GM12891 (cell line): ENCODE measurements at regions not wholly inside any gene's neighbourhood (a gene's known extent, or its start where the extent isn't known, plus 50 kb on each side); places are given as distances from the start of the nearest gene placed in this dataset.

ENCODE experiments used
- DNase-seq: peaks from one replicate; pipeline ENCODE4 v3.0.0; 2011; ENCODE audit warnings: low spot score; ENCODE audit not compliant: insufficient read length
- FAIRE-seq: peaks from 2 replicates; lab custom pipeline; 2011; peaks lifted over from hg19 to GRCh38; lab: Jason Lieb, UNC
- PAX5 ChIP-seq: IDR thresholded peaks from 2 replicates; pipeline ENCODE4 v1.6.1; 2011; ENCODE audit warnings: low read length, moderate library complexity, mild to moderate bottlenecking; ENCODE audit not compliant: insufficient read depth, severe bottlenecking
- POLR2A ChIP-seq: IDR thresholded peaks from 2 replicates; pipeline ENCODE4 v1.6.1; 2011; ENCODE audit warnings: low read depth, low read length, control low read depth
- POLR2AphosphoS5 ChIP-seq: IDR thresholded peaks from 2 replicates; pipeline ENCODE4 v1.6.1; 2011; ENCODE audit warnings: low read depth, low read length, control low read depth
- POU2F2 ChIP-seq: IDR thresholded peaks from 2 replicates; pipeline ENCODE4 v1.6.1; 2011; ENCODE audit warnings: low read depth, mild to moderate bottlenecking, control low read depth, low read length, moderate library complexity
- SPI1 ChIP-seq: IDR thresholded peaks from 2 replicates; pipeline ENCODE4 v1.6.1; 2011; ENCODE audit warnings: low read depth, low read length, control low read depth
- TAF1 ChIP-seq: IDR thresholded peaks from 2 replicates; pipeline ENCODE4 v1.6.1; 2011; ENCODE audit warnings: low read depth, low read length, control low read depth

DNA sequence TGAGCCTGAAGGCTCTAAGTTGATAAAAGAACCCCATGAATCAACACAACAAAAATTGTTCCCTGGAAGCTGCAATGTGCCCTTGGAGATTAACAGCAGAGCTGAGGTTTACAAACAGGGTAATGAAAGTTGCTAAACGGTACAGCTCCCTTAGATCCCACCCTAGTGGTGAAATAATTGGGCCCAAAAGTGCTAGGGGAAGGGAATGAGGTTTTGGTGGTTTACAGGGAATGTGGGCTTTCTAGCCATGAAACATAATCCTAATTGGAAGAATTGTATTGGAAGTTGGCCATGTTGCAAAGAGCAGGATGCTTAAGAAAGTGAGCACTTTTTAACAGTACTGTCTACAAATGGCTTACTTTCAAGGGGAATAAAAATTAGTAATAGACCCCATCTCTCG lies 180.2 kb upstream of the SMIM21 start:
- FAIRE-seq (no peak), DNase-seq (no peak)
- TF ChIP-seq POLR2AphosphoS5 = no peak
- TF ChIP-seq SPI1 = no peak
- no peak for TF ChIP-seq PAX5
- TF ChIP-seq POLR2A = no peak
- no peak for TF ChIP-seq POU2F2
- TF ChIP-seq TAF1 = no peak

- TF ChIP-seq POLR2AphosphoS5 = no peak
- TF ChIP-seq POLR2A = no peak
- no peak for TF ChIP-seq TAF1
- TF ChIP-seq SPI1 = no peak
- no peak for TF ChIP-seq POU2F2
- TF ChIP-seq PAX5 = no peak
- DNase-seq (no peak), FAIRE-seq (no peak)
These were observed 165.0 kb upstream of the SMIM21 start for GRCh38 chr18:75592527-75592926.

DNA sequence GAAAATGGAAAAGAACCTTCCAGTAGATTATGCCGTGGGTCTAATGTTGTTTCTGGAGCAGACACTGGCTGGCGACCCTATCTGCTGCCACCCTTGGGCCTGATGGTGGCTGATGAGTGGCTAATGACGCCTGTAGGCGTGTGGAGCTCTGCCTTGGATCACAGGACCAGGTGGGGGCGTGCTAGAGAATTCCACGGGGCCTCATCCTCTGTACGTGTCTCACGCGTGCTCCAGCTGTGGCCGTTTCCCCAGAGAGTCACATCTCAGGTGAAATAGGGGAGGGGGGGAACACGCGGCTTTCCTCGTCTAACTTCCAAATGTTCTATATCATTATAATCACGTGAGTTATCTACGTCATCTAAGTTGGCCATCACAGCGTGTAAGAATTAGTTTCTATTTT lies 160.9 kb upstream of the SMIM21 start:
- FAIRE-seq (no peak), DNase-seq (no peak)
- TF ChIP-seq POU2F2 (no peak), PAX5 (no peak), TAF1 (no peak), POLR2A (no peak), SPI1 (no peak), POLR2AphosphoS5 (no peak)

DNA sequence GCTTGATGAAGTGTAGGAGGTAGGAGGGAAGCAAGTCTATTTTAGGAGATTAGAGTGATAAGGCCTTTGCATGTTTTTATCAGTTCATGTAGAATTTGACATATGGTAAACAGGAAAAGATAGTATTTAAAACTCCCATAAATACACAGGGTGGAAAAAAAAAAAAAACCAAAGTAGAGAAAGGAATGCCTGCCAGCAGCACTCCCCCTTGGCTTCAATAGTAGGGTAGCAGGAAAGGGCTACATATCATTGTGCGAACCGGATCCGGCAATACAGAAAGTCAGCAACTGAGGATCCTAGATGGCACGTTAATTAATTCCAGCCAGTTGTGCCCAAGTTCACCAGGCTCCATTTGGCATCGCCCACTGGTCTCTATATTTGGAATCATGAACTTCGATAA lies 159.6 kb upstream of the SMIM21 start:
- no peak for TF ChIP-seq SPI1
- no peak for TF ChIP-seq PAX5
- TF ChIP-seq POLR2A = no peak
- no peak for TF ChIP-seq POU2F2
- TF ChIP-seq TAF1 = no peak
- no peak for TF ChIP-seq POLR2AphosphoS5
- FAIRE-seq = no peak
- DNase-seq = no peak

- DNase-seq = no peak
- no peak for FAIRE-seq
- TF ChIP-seq POU2F2 (no peak), TAF1 (no peak), POLR2A (no peak), PAX5 (no peak), SPI1 (no peak), POLR2AphosphoS5 (no peak)
These were observed 158.8 kb upstream of the SMIM21 start for GRCh38 chr18:75586130-75586889.

GRCh38 chr18:75582940-75583339 lies 155.4 kb upstream of the SMIM21 start:
- TF ChIP-seq POLR2AphosphoS5 = no peak
- no peak for TF ChIP-seq TAF1
- TF ChIP-seq PAX5 = no peak
- no peak for TF ChIP-seq POLR2A
- no peak for TF ChIP-seq POU2F2
- TF ChIP-seq SPI1 = no peak
- FAIRE-seq (no peak), DNase-seq (no peak)

DNA sequence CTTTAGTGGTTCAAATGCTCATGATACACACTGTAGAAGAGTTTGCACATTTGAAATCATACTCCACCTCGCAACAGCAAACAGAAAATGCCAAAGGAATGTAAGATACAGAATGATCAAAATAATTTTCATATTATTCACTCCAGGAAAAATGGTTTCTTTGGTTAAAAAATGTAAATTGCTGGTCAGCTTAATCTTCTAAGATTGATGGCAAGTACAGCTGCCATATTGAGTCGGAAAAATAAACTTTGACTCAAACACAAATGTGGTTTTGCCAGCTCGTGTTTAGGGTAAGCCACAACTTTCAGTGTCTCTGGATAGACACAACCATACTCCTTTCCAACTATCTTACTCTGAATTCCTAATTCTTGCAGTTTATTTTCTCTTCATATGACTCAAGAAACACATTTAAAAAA lies 154.9 kb upstream of the SMIM21 start:
- TF ChIP-seq POLR2AphosphoS5 (no peak), POLR2A (no peak), POU2F2 (no peak), TAF1 (no peak)
- no peak for DNase-seq
- no peak for FAIRE-seq

DNA sequence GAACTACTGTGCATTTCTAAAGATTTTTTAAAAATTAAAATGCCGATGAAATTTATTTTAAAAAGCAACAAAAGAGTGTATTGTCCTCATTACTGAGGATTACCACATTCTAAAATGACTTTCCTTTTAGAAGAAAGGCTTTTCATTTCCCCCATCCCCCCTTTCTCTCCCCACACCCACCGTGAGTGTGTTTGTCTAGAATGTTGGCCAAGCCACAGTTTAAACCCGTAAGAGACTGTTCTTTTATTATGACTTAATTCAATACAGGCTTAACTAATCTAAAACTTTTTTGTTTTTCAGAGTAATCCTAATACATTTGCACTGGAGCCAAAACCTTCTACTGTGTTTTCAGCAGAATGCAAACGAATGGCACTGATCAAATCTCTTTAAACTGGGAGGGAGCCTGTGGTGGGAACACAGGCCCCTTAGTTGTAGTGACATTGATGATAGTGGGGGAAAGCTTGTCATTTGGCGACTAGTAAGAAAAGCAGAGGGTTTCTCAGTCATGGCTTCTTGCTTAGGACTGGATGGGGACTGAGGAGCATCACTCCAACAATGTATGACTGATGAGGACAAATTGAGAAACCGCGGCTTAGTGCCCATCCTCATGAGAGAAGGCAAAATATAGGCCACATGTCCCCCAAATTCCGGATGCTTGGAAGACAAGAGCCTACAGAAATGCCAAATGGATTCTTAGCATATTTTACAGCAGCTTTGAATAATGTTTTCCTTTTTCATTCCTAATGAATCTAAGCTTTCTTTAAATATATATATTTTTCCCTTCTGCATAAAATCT lies 154.0 kb upstream of the SMIM21 start:
- FAIRE-seq (no peak), DNase-seq (no peak)
- TF ChIP-seq POU2F2 (no peak), TAF1 (no peak), POLR2A (no peak), PAX5 (no peak), SPI1 (no peak), POLR2AphosphoS5 (no peak)

GRCh38 chr18:75574187-75574586 lies 146.7 kb upstream of the SMIM21 start:
- DNase-seq (no peak), FAIRE-seq (no peak)
- TF ChIP-seq TAF1 = no peak
- TF ChIP-seq POLR2A = no peak
- no peak for TF ChIP-seq SPI1
- no peak for TF ChIP-seq PAX5
- no peak for TF ChIP-seq POU2F2

DNA sequence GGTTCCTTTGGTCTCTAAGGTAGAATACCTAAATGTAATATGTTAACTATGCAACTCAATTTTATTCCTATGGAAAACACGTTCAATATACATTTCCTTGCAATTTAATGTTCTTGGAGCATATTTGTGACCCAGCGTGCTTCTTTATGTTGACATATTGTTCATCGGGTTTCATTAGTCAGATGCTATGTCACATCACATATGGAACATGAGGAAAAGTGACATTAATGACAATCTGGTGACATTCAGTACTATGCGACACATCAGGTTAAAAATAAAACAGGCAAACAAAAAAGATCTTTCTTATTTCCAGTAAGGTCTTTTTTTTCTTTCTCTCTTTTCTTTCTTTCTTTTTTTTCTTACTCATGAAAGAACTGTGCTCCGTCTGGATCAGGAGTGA lies 135.6 kb upstream of the SMIM21 start:
- DNase-seq = no peak
- no peak for FAIRE-seq
- no peak for TF ChIP-seq POLR2AphosphoS5
- TF ChIP-seq POLR2A = no peak
- TF ChIP-seq SPI1 = no peak
- no peak for TF ChIP-seq POU2F2
- TF ChIP-seq TAF1 = no peak
- no peak for TF ChIP-seq PAX5
